CD4-positive, alpha-beta T cell (primary cell): ENCODE measurements at regions not wholly inside any gene's neighbourhood (a gene's known extent, or its start where the extent isn't known, plus 50 kb on each side); places are given as distances from the start of the nearest gene placed in this dataset.

Experiments used
- ATAC-seq: fragments of 200-7000 bp; cut with Tn5 transposase; one replicate; pipeline ENCODE4 v1.10.0; 2022; ENCODE audit warnings: mild to moderate bottlenecking; ENCODE audit not compliant: poor library complexity
- CTCF ChIA-PET: fragments of 350-600 bp; sonication (Branson Sonifier 250); formaldehyde crosslinking; loops from one replicate; lab custom pipeline; 2021; ENCODE audit warnings: antibody characterized with exemption, inconsistent platforms; lab: Charles Lee
- POLR2A ChIA-PET: fragments of 350-600 bp; sonication (Branson Sonifier 250); formaldehyde crosslinking; loops from one replicate; lab custom pipeline; 2021; ENCODE audit warnings: antibody characterized with exemption, inconsistent platforms; lab: Charles Lee
- DNase-seq, 14 experiments: peaks; one replicate each; pipeline ENCODE4 v3.0.0-alpha.2; 2013 to 2020; ENCODE audit warnings: mixed read lengths in 2 of 14
- H3K27ac ChIP-seq, 2 donors: one replicate each; pipeline versions ENCODE4 v1.5.1 to v1.7.0; 2013; ENCODE audit warnings: low read length in 2 of 2, low read depth in 1 of 2, mild to moderate bottlenecking in 1 of 2
- H3K27me3 ChIP-seq, 2 experiments: 1 replicate in 1 of 2; 2 replicates in 1 of 2; pipeline versions ENCODE4 v1.6.1 to v1.7.0; 2013; ENCODE audit warnings: low read length in 2 of 2, control low read depth in 1 of 2, mild to moderate bottlenecking in 1 of 2, moderate library complexity in 1 of 2; ENCODE audit not compliant: insufficient read depth in 2 of 2, control insufficient read depth in 1 of 2
- H3K36me3 ChIP-seq: one replicate; pipeline ENCODE4 v1.6.1; 2013; ENCODE audit warnings: low read length, control low read depth; ENCODE audit not compliant: insufficient read depth
- H3K4me1 ChIP-seq: one replicate; pipeline ENCODE4 v1.6.1; 2013; ENCODE audit warnings: low read length, control low read depth; ENCODE audit not compliant: insufficient read depth
- H3K4me3 ChIP-seq: one replicate; pipeline ENCODE4 v1.5.1; 2013; ENCODE audit warnings: mild to moderate bottlenecking, low read length, moderate library complexity
- H3K9me3 ChIP-seq, 2 experiments: 1 replicate in 1 of 2; 2 replicates in 1 of 2; pipeline versions ENCODE4 v1.6.1 to v1.7.0; 2013; ENCODE audit warnings: low read length in 2 of 2, mild to moderate bottlenecking in 2 of 2, control low read depth in 1 of 2, moderate library complexity in 1 of 2; ENCODE audit not compliant: control insufficient read depth in 1 of 2, insufficient read depth in 1 of 2
- H3K27ac Mint-ChIP-seq: one replicate; pipeline ENCODE4 v1.8.0; 2020; ENCODE audit warnings: mixed read lengths
- H3K27me3 Mint-ChIP-seq: one replicate; pipeline ENCODE4 v1.8.0; 2021; ENCODE audit warnings: mixed read lengths
- H3K36me3 Mint-ChIP-seq: one replicate; pipeline ENCODE4 v1.8.0; 2021; ENCODE audit warnings: low read depth, mixed read lengths
- H3K4me1 Mint-ChIP-seq: one replicate; pipeline ENCODE4 v1.8.0; 2021; ENCODE audit warnings: low read depth, mixed read lengths
- H3K4me3 Mint-ChIP-seq: one replicate; pipeline ENCODE4 v1.8.0; 2020; ENCODE audit warnings: mild to moderate bottlenecking, mixed read lengths
- H3K9me3 Mint-ChIP-seq: one replicate; pipeline ENCODE4 v1.8.0; 2020; ENCODE audit warnings: mixed read lengths
- CTCF ChIP-seq: fragments of 200-600 bp; IDR thresholded peaks from one replicate; pipeline ENCODE4 v1.8.0; 2022; ENCODE audit warnings: antibody characterized with exemption, mild to moderate bottlenecking
- intact Hi-C, 2 experiments: fragments of 100-400 bp; cut with DNase I in 1 of 2; cut with micrococcal nuclease in 1 of 2; formaldehyde crosslinking; loops; one replicate each; pipeline versions ENCODE4 v1.15.1 to v1.9.0; 2023 to 2025; cut with DNase I, micrococcal nuclease

GRCh38 chr9:118281772-118282171 is 577.6 kb downstream of the TLR4 start:
- no peaks in the 10 kb centered on the region for H3K9me3 Mint-ChIP-seq
- CTCF ChIA-PET: no interaction called here
- H3K4me3 Mint-ChIP-seq: no peak overlapping the region

GRCh38 chr9:118283488-118283887 is 579.3 kb downstream of the TLR4 start:
- Mint-ChIP-seq H3K4me1 (no peaks in the 10 kb centered on the region), H3K9me3 (no peaks in the 10 kb centered on the region), H3K27me3 (no peaks in the 10 kb centered on the region), H3K27ac (no peak overlapping the region), H3K36me3 (no peaks in the 10 kb centered on the region), H3K4me3 (no peak overlapping the region)
- Histone ChIP-seq H3K36me3 (no peaks in the 10 kb centered on the region), H3K4me3 (no peak overlapping the region), H3K9me3 (no peaks in the 10 kb centered on the region), H3K27me3 (no peaks in the 10 kb centered on the region), H3K27ac (no peak overlapping the region), H3K4me1 (no peaks in the 10 kb centered on the region)
- ATAC-seq (no peak), DNase-seq (no peak)
- intact Hi-C loops: no loop called here
- no peak for TF ChIP-seq CTCF
- POLR2A ChIA-PET: no interaction called here
- CTCF ChIA-PET: no interaction called here

More at GRCh38 chr9:118281772-118282171, 577.6 kb downstream of the TLR4 start:
- Mint-ChIP-seq H3K4me1 (no peaks in the 10 kb centered on the region), H3K27ac (no peak overlapping the region), H3K27me3 (no peaks in the 10 kb centered on the region), H3K36me3 (no peaks in the 10 kb centered on the region)
- ATAC-seq (no peak), DNase-seq (no peak)
- Histone ChIP-seq H3K9me3 (no peaks in the 10 kb centered on the region), H3K27me3 (no peaks in the 10 kb centered on the region), H3K4me3 (no peak overlapping the region), H3K27ac (no peak overlapping the region), H3K36me3 (no peaks in the 10 kb centered on the region), H3K4me1 (no peaks in the 10 kb centered on the region)
- POLR2A ChIA-PET: no interaction called here
- intact Hi-C loops: no loop called here
- no peak for TF ChIP-seq CTCF

GRCh38 chr9:118290116-118290515 is 585.9 kb downstream of the TLR4 start:
- DNase-seq (no peak), ATAC-seq (no peak)
- no peak for TF ChIP-seq CTCF
- Histone ChIP-seq H3K27me3 (no peaks in the 10 kb centered on the region), H3K27ac (no peak overlapping the region), H3K4me1 (no peaks in the 10 kb centered on the region), H3K4me3 (no peak overlapping the region), H3K9me3 (no peaks in the 10 kb centered on the region), H3K36me3 (no peaks in the 10 kb centered on the region)
- Mint-ChIP-seq H3K36me3 (no peaks in the 10 kb centered on the region), H3K27me3 (no peaks in the 10 kb centered on the region), H3K9me3 (peaks cover 2% of the 10 kb centered on the region), H3K27ac (no peak overlapping the region), H3K4me1 (no peaks in the 10 kb centered on the region), H3K4me3 (no peak overlapping the region)
- ChIA-PET CTCF (no interaction called here), POLR2A (no interaction called here)
- intact Hi-C loops: no loop called here
